SHP77 treated with DMSO at 0.1 percent for 48 hours (cell line): ENCODE measurements at regions not wholly inside any gene's neighbourhood (a gene's known extent, or its start where the extent isn't known, plus 50 kb on each side); places are given as distances from the start of the nearest gene placed in this dataset.
"Not testable (repeated sequence)": the region's sequence is repeated elsewhere in the genome, so short reads cannot be mapped to it uniquely, and the experiment has no call there.

ENCODE experiments used
- DNase-seq: peaks from one replicate; lab custom pipeline; 2025; lab: John Stamatoyannopoulos, UW

GRCh38 chr1:187517546-187517945, 688.8 kb downstream of the PLA2G4A start:
- peak; percentile 95 for DNase-seq

DNA sequence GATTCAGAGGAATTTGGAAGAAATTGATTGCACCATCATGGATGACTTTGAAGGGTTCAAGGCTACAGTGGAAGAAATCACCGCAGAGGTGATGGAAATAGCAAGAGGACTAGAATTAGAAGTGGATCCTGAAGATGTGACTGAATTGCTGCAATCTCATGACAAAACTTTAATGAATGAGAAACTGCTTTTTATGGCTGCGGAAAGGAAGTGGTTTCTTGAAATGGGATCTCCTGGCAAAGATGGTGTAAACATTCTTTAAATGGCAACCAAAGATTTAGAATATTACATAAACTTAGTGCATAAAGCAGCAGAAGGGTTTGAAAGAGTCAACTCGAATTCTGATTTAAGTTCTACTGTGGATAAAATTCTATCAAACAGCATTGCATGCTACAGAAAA, 698.6 kb downstream of the PLA2G4A start:
- no peak for DNase-seq

DNA sequence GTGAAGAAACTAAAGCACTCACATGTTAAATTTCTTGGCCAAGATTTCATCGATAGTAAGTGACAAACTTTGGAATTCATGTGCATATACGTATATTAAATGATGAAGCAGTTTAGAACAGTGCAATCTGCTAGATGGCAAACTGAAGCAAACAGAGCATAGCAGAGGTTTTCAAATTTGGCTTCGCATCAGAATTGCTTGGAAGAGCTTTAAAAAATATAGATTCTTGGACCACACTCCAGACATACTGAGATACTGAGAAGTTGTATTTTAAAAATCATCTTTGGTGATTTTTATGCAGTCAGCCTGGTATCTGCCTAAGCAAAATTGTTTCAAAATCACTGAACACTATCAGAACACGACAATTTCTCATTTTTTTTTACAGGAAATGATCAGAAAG, 709.2 kb downstream of the PLA2G4A start:
- no peak for DNase-seq

DNA sequence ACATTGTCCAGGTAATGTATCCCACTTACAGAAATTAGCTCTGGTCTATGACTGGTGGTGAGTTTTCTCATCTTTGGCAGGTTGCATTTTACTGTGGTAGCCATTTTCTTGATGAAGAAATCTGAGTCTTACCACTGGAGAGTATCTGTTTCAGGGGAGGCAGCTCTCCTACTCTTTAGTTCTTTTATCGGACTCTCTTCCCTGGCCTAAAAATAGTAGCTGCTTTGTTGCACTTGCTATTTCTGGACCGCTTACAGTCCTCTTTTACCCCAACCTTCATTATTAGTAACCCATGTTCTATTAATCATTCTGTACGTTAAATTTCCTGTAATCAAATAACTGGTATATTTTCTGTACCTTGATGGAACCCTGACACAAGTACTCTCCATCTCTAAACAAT, 720.8 kb downstream of the PLA2G4A start:
- DNase-seq = no peak

- DNase-seq = no peak
These were observed 722.3 kb downstream of the PLA2G4A start for GRCh38 chr1:187551061-187551460.

- DNase-seq = no peak
These were observed 734.4 kb downstream of the PLA2G4A start for GRCh38 chr1:187563191-187563590.

GRCh38 chr1:187566354-187566753, 737.6 kb downstream of the PLA2G4A start:
- no peak for DNase-seq

GRCh38 chr1:187568067-187568466, 739.3 kb downstream of the PLA2G4A start:
- DNase-seq = no peak

DNA sequence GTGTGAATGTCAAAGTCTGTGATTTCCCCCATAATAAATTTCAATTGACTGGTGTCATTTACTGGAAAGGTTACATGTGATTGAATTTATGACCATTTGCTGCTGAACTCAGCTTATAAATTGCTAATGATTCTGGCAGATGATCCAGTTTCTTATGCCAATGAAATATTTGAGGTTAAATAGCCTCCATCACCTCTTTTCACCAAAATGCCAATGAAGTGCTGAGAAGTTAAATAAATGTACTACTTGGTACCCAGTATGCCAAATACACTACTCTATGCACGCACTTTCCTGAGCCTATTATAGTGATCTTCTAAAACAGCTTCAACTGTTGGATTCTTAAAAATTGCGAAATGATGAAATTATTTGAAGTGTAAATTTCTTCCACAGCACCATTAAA, 741.4 kb downstream of the PLA2G4A start:
- no peak for DNase-seq

DNA sequence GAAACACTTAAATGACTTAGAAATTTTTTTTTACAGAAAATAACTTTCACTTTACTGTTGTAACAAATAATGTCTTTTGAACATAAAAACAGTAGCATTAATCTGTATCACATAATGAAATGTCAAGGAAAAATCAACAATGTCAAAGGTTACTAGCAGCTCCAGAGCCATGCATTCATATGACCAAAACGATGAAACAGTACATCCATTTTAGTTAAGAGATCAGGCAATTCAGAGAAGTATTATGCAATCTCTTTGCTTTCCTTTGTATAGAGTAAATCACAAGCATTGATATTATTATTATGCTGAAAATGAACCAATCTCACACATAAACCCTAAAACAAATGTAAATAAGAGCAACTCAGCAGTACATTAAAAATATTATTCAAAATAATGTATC, 748.9 kb downstream of the PLA2G4A start:
- DNase-seq = no peak

- DNase-seq = no peak
These were observed 760.2 kb downstream of the PLA2G4A start for GRCh38 chr1:187588917-187589316.

- DNase-seq = no peak
These were observed 777.0 kb downstream of the PLA2G4A start for GRCh38 chr1:187605736-187606135.

GRCh38 chr1:187615853-187616735, 787.3 kb downstream of the PLA2G4A start:
- not testable (repeated sequence) for DNase-seq

DNA sequence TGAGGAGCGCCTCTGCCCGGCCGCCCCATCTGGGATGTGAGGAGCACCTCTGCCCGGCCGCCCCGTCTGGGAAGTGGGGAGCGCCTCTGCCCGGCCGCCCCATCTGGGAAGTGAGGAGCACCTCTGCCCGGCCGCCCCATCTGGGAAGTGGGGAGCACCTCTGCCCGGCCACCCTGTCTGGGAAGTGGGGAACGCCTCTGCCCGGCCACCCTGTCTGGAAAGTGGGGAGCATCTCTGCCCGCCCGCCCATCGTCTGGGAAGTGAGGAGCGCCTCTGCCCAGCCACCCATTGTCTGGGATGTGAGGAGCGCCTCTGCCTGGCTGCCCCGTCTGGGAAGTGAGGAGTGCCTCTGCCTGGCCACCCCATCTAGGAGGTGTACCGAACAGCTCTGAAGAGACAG, 788.1 kb downstream of the PLA2G4A start:
- not testable (repeated sequence) for DNase-seq

- no peak for DNase-seq
These were observed 789.0 kb downstream of the PLA2G4A start for GRCh38 chr1:187617776-187618175.

- no peak for DNase-seq
These were observed 790.4 kb downstream of the PLA2G4A start for GRCh38 chr1:187619175-187619574.

GRCh38 chr1:187621951-187622350, 793.2 kb downstream of the PLA2G4A start:
- no peak for DNase-seq

GRCh38 chr1:187622545-187622944, 793.8 kb downstream of the PLA2G4A start:
- no peak for DNase-seq

GRCh38 chr1:187624812-187625545, 796.2 kb downstream of the PLA2G4A start:
- no peak for DNase-seq

DNA sequence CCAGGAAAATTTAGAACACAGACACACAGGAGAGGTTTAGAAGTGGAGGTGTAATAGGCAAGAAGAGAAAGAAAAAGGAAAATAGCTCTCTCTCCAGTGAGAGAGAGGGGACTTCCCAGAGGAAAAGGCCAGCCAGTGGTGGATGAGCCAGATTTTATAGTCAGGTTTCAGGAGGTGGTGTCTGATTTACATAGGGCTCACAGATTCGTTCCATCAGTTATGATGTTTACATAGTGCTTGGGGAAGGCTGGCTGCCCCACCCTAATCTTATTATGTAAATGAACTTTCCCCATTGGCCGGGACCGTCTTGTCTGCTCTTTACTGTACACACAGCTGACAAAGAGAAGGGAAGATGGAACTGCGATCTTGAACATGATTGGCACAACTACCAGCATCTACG, 797.3 kb downstream of the PLA2G4A start:
- DNase-seq = peak; percentile 12

- no peak for DNase-seq
These were observed 798.8 kb downstream of the PLA2G4A start for GRCh38 chr1:187627516-187627915.

GRCh38 chr1:187629075-187629474, 800.3 kb downstream of the PLA2G4A start:
- DNase-seq = no peak

GRCh38 chr1:187630653-187631380, 802.1 kb downstream of the PLA2G4A start:
- DNase-seq = no peak
